ENCODE measurements at regions not wholly inside any gene's neighbourhood (a gene's known extent, or its start where the extent isn't known, plus 50 kb on each side); places are given as distances from the start of the nearest gene placed in this dataset.
A peak's percentile ranks its signal among the peaks of the same experiment; 100 is the strongest.

- Histone ChIP-seq H3K4me2 (ENCODE audit: low read length) (no peak overlapping the region), H3K9me3 (ENCODE audit: control insufficient read depth in 1 of 2, insufficient read depth in 1 of 2, low read depth in 1 of 2, low read length in 2 of 2) (no peaks in the 10 kb centered on the region), H3K27me3 (ENCODE audit: insufficient read depth, low read length) (peaks cover 37% of the 10 kb centered on the region; the same call in 1 of the 2 replicates), H2AFZ (ENCODE audit: low read depth, low read length, poor library complexity, severe bottlenecking) (no peak overlapping the region), H3K4me1 (ENCODE audit: control insufficient read depth in 1 of 2, insufficient read depth in 2 of 2, low read length in 2 of 2) (no peaks in the 10 kb centered on the region), H4K20me1 (ENCODE audit: insufficient read depth) (no peaks in the 10 kb centered on the region), H3K36me3 (ENCODE audit: control insufficient read depth in 1 of 2, insufficient read depth in 2 of 2, low read length in 2 of 2) (no peaks in the 10 kb centered on the region), H3K9ac (ENCODE audit: low read length) (no peak overlapping the region), H3K4me3 (replicated peaks in 1 of 2; ENCODE audit: low read depth in 1 of 2, low read length in 2 of 2) (no peak overlapping the region), H3K9me2 (ENCODE audit: insufficient read depth) (no peaks in the 10 kb centered on the region), H3K79me2 (ENCODE audit: insufficient read depth, low read length) (no peaks in the 10 kb centered on the region), H3K27ac (ENCODE audit: low read depth, low read length) (no peak overlapping the region)
- DNase-seq (ENCODE audit: low read depth, low spot score): no peak
- BruUV-seq (replicated peaks): no TSS peak
- ChIA-PET CTCF (no interaction called here), RAD21 (ENCODE audit: low non-redundant PET in 1 of 2, low total read pairs in 2 of 2, uncharacterized antibody in 2 of 2, unreplicated experiment in 2 of 2) (interaction anchor here in 1 of 2 experiments (0.5 kb wide), 1 partner anchor 143 kb away, joined by 3 read pairs; no protein-coding TSS in a partner anchor), POLR2A (no interaction called here)
- TF ChIP-seq ZBTB33 (IDR thresholded peaks at IDR 0.05; ENCODE audit: extremely low read depth, insufficient replicate concordance, low read length) (no peak), TCF7L2 (IDR thresholded peaks at IDR 0.05; ENCODE audit: borderline replicate concordance, extremely low read depth, insufficient read depth, insufficient read length) (no peak), ATF3 (IDR thresholded peaks at IDR 0.05) (no peak), EZH2 (IDR thresholded peaks at IDR 0.05) (no peak), SP1 (IDR thresholded peaks at IDR 0.05; ENCODE audit: low read depth) (no peak), ZNF274 (IDR thresholded peaks at IDR 0.05; ENCODE audit: low read depth, low read length) (no peak)
- intact Hi-C loops (cut with micrococcal nuclease): no loop called here
- ATAC-seq: no peak
Observed at GRCh38 chr11:112732031-112732430, 229.2 kb upstream of the NCAM1 start.

GRCh38 chr11:112734207-112734606 lies 227.0 kb upstream of the NCAM1 start:
- Histone ChIP-seq H3K27me3 (ENCODE audit: insufficient read depth, low read length) (peaks cover 47% of the 10 kb centered on the region; the same call in 1 of the 2 replicates), H4K20me1 (ENCODE audit: insufficient read depth) (no peaks in the 10 kb centered on the region), H3K79me2 (ENCODE audit: insufficient read depth, low read length) (no peaks in the 10 kb centered on the region), H2AFZ (ENCODE audit: low read depth, low read length, poor library complexity, severe bottlenecking) (no peak overlapping the region), H3K9me2 (ENCODE audit: insufficient read depth) (no peaks in the 10 kb centered on the region), H3K27ac (ENCODE audit: low read depth, low read length) (no peak overlapping the region), H3K4me1 (ENCODE audit: control insufficient read depth in 1 of 2, insufficient read depth in 2 of 2, low read length in 2 of 2) (no peaks in the 10 kb centered on the region), H3K4me2 (ENCODE audit: low read length) (no peak overlapping the region), H3K9ac (ENCODE audit: low read length) (no peak overlapping the region), H3K36me3 (ENCODE audit: control insufficient read depth in 1 of 2, insufficient read depth in 2 of 2, low read length in 2 of 2) (no peaks in the 10 kb centered on the region), H3K4me3 (replicated peaks in 1 of 2; ENCODE audit: low read depth in 1 of 2, low read length in 2 of 2) (no peak overlapping the region), H3K9me3 (ENCODE audit: control insufficient read depth in 1 of 2, insufficient read depth in 1 of 2, low read depth in 1 of 2, low read length in 2 of 2) (no peaks in the 10 kb centered on the region)
- intact Hi-C loops (cut with micrococcal nuclease): no loop called here
- TF ChIP-seq CBX3 (IDR thresholded peaks at IDR 0.05; ENCODE audit: low read depth): no peak
- peak; percentile 70 for TF ChIP-seq REST (IDR thresholded peaks at IDR 0.05; ENCODE audit: low read depth)
- no peak for TF ChIP-seq POLR2A (IDR thresholded peaks at IDR 0.05; ENCODE audit: borderline replicate concordance, extremely low read depth, insufficient read depth, insufficient read length)
- ChIA-PET CTCF (no interaction called here), RAD21 (ENCODE audit: low non-redundant PET in 1 of 2, low total read pairs in 2 of 2, uncharacterized antibody in 2 of 2, unreplicated experiment in 2 of 2) (no interaction called here), POLR2A (no interaction called here)
- no TSS peak for BruUV-seq (replicated peaks)
- DNase-seq (ENCODE audit: low read depth, low spot score) (no peak), ATAC-seq (no peak)

All from HCT116 (cell line).